GM21515 (cell line): ENCODE measurements at regions not wholly inside any gene's neighbourhood (a gene's known extent, or its start where the extent isn't known, plus 50 kb on each side); places are given as distances from the start of the nearest gene placed in this dataset.

Experiments used
- ATAC-seq: cut with Tn5 transposase; IDR thresholded peaks from one replicate; pipeline ENCODE4 v1.9.1; 2021; ENCODE audit not compliant: unreplicated experiment

DNA sequence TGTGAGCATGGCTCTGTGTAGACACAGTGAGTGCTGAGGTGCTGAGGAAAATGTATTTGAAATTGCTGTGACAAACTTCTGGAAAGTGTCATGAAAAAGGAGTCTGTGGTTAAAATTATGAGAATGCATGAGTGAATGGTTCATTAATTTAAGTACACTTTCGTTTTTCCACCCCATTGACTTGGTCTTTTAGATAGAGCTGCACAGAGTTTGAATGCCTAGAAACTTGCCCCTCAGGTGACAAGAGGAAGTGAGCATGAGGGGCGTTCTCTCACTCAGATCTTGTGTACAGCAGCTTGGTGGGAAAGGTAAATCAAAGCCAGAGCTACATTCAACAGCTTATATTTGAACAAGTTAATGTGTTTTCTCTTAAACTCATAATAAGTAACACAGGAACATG, 296.8 kb downstream of the WDR72 start:
- ATAC-seq: no peak

GRCh38 chr15:53461677-53462076, 297.8 kb downstream of the WDR72 start:
- ATAC-seq: no peak

- no peak for ATAC-seq
These were observed 300.7 kb downstream of the WDR72 start for GRCh38 chr15:53458736-53459135.

- ATAC-seq: no peak
These were observed 302.0 kb downstream of the WDR72 start for GRCh38 chr15:53457479-53457878.

DNA sequence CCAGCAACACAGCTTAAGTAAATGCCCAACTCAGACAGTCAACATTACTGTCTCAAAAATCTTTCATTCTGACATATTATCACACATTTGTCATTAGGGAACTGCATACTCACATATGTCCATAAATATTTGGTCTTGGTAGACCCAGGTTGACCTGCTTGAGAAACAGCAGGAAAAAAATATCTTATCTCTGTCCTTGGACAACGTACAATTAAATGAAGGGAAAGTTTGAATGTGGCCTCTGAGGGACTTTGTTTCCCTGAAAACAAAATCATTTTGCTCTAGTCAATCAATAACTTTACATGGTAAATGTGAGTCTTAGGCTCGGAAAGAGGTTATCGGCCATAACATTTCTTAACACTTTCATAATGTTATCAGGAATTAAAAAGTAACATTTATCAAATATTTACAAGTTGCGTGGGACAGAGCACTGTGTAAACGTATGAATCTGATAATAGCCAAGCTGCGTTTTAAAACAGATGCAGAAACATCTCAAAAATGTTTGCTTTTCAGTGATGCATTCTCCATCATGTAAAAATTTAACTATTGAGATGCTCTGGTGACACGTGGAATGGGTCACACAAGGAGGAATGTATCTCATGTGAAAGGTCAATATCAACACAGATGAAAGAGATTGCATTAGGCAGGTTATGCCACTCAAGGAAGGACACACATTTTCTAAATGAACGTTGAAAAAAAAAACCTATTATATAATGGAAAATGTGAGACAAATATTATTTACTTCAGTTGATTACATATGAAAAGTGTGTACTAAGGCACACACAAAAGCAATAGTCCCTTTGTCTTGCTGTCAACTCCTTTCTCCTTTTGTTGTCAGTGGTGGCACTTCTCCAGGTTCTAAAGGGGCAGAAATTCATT, 304.4 kb downstream of the WDR72 start:
- ATAC-seq: no peak

GRCh38 chr15:53454535-53454842, 305.0 kb downstream of the WDR72 start:
- no peak for ATAC-seq

GRCh38 chr15:53453253-53454105, 306.0 kb downstream of the WDR72 start:
- no peak for ATAC-seq

DNA sequence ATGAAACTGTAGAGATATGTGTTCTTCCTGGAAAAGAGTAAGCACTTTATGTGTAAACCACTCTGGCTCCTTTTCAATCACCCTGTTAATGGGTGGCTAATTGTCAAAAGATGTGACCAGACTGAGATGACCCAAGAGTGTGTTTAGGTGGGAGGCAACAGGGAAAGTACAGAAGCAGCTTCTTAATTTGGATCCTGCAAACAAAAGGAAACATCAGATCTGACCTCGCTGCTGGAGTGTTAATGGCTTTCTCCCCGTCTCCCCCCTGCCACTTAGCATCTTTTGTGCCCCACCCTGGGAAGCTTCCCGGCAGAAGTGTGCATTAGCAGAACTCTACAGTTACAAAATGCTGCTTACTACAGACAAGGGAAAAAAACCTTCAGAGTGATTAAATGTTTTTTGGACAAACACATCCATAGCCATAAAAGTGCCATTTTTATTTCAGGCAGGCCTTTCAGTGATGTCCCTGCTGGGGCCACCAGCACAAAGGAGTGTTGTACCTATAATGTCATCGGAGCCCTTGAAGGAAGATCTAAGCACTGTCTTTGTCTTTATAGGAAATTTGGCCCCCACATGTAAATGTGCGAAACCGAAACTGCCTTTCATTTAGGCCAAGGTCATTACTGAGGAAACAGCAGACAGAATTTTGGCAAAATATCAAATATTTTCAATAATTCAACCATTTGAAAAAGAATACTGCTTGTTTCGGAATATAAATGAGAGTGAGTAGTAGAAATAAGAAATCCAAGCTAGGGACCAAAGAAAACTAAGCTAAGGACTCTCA, 311.0 kb downstream of the WDR72 start:
- no peak for ATAC-seq

- no peak for ATAC-seq
These were observed 311.7 kb downstream of the WDR72 start for GRCh38 chr15:53447742-53448141.

DNA sequence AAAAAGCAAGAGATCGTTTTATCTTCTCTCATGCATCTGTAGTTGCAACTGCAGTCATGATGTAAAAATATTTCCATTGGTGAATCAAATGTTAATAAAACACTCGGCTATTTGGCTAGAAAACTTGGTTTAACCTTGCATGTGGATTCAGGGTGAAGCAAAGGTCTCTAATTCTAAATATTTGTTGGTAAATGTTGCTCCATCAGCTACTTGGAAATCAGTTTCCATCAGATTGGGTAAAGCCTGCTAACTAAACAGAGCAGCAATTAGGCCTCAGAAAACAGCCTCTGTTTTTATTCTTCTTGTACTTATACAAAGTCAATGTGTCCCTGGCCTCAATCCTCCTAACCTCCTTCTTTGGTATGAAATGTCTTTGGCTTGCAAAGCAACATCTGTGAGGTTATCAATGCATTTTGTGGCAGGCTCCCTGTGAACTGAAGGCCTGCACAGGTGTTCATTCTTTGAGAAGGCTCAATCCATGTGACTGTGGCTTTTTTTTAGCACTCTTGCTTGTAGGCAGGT, 312.3 kb downstream of the WDR72 start:
- ATAC-seq: no peak

- no peak for ATAC-seq
These were observed 313.1 kb downstream of the WDR72 start for GRCh38 chr15:53446376-53446775.

GRCh38 chr15:53445531-53445930, 313.9 kb downstream of the WDR72 start:
- ATAC-seq: no peak

DNA sequence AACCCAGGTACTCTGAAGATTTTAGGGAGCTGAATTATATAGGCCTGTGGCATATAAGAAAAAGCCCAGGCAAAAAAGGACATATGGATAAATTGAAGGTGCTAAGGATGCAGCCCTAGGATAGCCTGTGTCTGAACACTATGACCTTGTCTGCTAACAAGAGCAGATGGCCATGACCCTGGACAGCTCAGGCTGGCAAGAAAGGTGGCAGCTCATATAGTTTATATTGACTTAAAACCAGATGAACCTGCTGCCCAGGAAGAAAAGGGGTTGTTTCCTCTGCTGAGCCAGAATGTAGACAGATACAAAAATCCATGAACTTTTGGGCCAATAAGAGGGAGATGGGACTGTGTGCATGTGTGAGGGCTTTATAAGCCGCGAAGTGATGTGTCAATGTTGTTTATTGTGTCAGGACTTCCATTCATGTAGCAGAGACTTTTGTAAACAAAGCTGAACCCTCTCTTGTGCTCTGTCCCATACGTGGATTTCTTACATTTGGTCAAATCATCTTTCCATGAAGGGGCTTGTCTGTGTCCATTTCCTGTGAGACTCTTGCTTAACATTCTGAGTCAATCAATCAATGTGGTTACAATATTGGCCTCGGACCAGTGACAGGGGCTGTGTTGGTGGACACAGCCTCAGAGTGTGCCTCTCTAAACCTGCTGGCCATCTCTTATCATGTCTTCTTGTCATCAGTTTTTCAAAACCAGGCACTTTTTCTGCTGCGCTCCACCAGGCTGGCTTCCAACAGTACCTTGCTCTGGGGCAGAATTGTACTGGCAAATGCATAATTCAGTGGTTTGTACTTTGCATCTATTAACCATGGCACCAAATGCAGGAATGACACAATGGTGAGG, 321.2 kb downstream of the WDR72 start:
- ATAC-seq: no peak

DNA sequence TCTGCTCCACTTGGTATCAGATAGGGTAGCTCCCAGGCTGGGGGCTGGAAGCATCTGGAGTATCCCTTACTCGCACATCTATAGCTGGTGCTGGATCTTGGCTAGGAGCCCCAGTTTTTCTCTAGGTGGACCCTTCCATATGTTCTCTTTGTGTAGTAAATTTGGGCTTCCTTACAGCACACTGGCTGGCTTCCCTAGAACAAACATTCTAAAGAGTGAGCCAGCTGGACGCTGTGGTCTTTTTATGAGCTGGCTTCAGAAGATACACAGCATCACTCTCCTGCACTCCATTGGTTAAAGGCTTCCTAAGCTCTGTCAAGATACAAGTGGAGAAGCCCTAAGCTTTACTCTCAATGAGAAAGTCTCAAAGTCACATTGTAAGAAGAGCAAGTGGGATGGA, 322.1 kb downstream of the WDR72 start:
- ATAC-seq: no peak

GRCh38 chr15:53434174-53434678, 325.2 kb downstream of the WDR72 start:
- ATAC-seq: no peak

DNA sequence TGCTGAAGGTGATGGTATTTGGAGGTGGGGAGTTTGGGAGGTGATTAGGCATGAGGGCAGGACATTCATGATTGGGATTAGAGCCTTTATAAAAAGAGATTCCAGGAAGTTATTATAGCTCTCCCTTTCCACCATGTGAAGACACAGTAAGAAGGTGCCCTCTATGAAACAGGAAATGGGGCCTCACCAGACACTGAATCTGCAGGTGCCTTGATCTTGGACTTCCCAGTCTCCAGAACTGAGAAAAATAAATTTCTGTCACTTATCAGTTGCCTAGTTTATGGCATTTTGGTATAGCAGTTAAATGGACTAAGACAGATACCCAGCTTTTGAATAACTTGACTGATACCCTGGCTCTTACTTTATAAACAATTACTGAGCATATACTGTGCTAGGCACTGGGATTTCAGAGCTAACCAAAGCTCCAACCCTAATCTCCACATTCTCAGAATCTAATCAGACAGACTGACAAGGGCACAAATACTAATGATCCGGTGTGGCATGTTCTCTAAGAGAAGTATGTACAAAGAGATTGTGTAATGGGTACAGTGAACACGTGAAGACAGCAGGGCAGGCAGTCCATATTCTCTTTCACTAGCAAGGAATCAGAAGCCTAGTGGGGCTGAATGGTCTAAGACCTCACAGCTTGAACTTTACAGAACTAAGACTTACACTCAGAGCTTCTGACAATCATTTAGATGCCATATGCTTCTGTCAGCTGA, 343.1 kb downstream of the WDR72 start:
- no peak for ATAC-seq

DNA sequence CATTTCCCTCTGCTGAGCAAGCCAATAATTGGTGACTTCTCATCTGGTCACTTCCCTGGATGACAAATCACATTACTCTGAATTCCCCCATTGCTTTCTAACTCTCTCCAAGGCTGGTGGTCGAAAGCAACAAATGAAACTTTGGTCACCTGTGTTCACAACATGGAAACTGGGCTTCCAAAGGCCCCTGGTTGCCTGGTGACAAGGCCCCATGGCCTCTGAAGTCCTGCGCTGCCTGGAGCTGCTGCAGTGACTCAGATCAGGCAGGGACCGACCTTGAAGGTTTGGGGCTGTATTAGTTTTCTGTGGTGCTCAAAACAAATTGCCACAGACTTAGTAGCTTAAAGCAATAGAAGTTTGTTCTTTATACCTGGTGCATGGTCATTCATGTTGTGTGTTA, 345.3 kb downstream of the WDR72 start:
- no peak for ATAC-seq

DNA sequence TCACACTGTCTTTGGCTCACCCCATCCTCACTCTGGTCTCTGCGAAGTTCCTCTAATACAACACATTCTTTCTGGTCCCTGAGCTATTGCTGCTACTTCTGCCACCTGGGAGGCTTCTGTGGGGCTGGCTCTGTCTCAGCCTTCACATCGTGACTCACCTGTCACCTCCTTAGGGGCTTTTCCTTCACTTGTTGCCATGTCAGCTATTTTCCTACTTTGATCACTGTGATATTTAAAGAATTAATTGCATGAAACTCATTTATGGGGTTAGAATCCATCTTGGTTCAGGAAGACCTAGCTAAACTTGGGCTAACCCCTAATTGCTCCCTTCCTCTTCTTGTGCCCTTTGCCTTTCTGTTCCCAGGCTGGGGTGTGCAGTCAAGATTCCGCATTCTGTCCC, 346.9 kb downstream of the WDR72 start:
- ATAC-seq: no peak

- no peak for ATAC-seq
These were observed 354.5 kb downstream of the WDR72 start for GRCh38 chr15:53404930-53405493.
